ENCODE measurements at regions not wholly inside any gene's neighbourhood (a gene's known extent, or its start where the extent isn't known, plus 50 kb on each side); places are given as distances from the start of the nearest gene placed in this dataset.

GRCh38 chr11:134536677-134537076 lies 124.6 kb upstream of the B3GAT1 start:
- no peak for ATAC-seq
- TF ChIP-seq ZNF8 (CRISPR knock-in tag; IDR thresholded peaks at IDR 0.05) = no peak
- no peak for TF ChIP-seq CREB5 (CRISPR knock-in tag; IDR thresholded peaks at IDR 0.05; ENCODE audit: low read depth)
- TF ChIP-seq PPARA (CRISPR knock-in tag; IDR thresholded peaks at IDR 0.05; ENCODE audit: borderline replicate concordance) = no peak
- TF ChIP-seq ZFP3 (CRISPR knock-in tag; IDR thresholded peaks at IDR 0.05) = no peak
- no peak for TF ChIP-seq ARNTL (CRISPR knock-in tag; IDR thresholded peaks at IDR 0.05; ENCODE audit: borderline replicate concordance, low read depth)
- TF ChIP-seq TCF4 (CRISPR knock-in tag; IDR thresholded peaks at IDR 0.05; ENCODE audit: borderline replicate concordance) = no peak
- TF ChIP-seq ZNF565 (CRISPR knock-in tag; conservative IDR thresholded peaks at IDR 0.05; ENCODE audit: low read depth) = no peak
- TF ChIP-seq ZFP30 (CRISPR knock-in tag; IDR thresholded peaks at IDR 0.05) = no peak
- TF ChIP-seq PATZ1 (CRISPR knock-in tag; IDR thresholded peaks at IDR 0.05; ENCODE audit: borderline replicate concordance) = no peak

GRCh38 chr11:134536219-134536618 lies 124.2 kb upstream of the B3GAT1 start:
- ATAC-seq = no peak
- TF ChIP-seq ZNF565 (CRISPR knock-in tag; conservative IDR thresholded peaks at IDR 0.05; ENCODE audit: low read depth) (no peak), ZFP30 (CRISPR knock-in tag; IDR thresholded peaks at IDR 0.05) (no peak), CREB5 (CRISPR knock-in tag; IDR thresholded peaks at IDR 0.05; ENCODE audit: low read depth) (no peak), ESRRG (CRISPR knock-in tag; IDR thresholded peaks at IDR 0.05) (no peak), TOX (CRISPR knock-in tag; IDR thresholded peaks at IDR 0.05; ENCODE audit: borderline replicate concordance) (no peak), GLIS3 (CRISPR knock-in tag; IDR thresholded peaks at IDR 0.05) (no peak), BACH2 (CRISPR knock-in tag; IDR thresholded peaks at IDR 0.05; ENCODE audit: borderline replicate concordance) (no peak), ZC3H10 (CRISPR knock-in tag; IDR thresholded peaks at IDR 0.05) (no peak), TSHZ2 (CRISPR knock-in tag; IDR thresholded peaks at IDR 0.05) (no peak), CSRNP3 (CRISPR knock-in tag; IDR thresholded peaks at IDR 0.05) (no peak), PPARA (CRISPR knock-in tag; IDR thresholded peaks at IDR 0.05; ENCODE audit: borderline replicate concordance) (no peak), OSR1 (CRISPR knock-in tag; IDR thresholded peaks at IDR 0.05) (no peak), ZFP3 (CRISPR knock-in tag; IDR thresholded peaks at IDR 0.05) (no peak), ZNF8 (CRISPR knock-in tag; IDR thresholded peaks at IDR 0.05) (no peak), TCF4 (CRISPR knock-in tag; IDR thresholded peaks at IDR 0.05; ENCODE audit: borderline replicate concordance) (no peak), PATZ1 (CRISPR knock-in tag; IDR thresholded peaks at IDR 0.05; ENCODE audit: borderline replicate concordance) (no peak), POU6F1 (CRISPR knock-in tag; IDR thresholded peaks at IDR 0.05; ENCODE audit: borderline replicate concordance, low read depth) (no peak), ARNTL (CRISPR knock-in tag; IDR thresholded peaks at IDR 0.05; ENCODE audit: borderline replicate concordance, low read depth) (no peak), ZNF70 (CRISPR knock-in tag; IDR thresholded peaks at IDR 0.05) (no peak)
